HG02642 (cell line): ENCODE measurements at regions not wholly inside any gene's neighbourhood (a gene's known extent, or its start where the extent isn't known, plus 50 kb on each side); places are given as distances from the start of the nearest gene placed in this dataset.

Source experiments
- ATAC-seq: cut with Tn5 transposase; IDR thresholded peaks from one replicate; pipeline ENCODE4 v1.9.1; 2021; ENCODE audit warnings: mild to moderate bottlenecking; ENCODE audit not compliant: unreplicated experiment, poor library complexity

DNA sequence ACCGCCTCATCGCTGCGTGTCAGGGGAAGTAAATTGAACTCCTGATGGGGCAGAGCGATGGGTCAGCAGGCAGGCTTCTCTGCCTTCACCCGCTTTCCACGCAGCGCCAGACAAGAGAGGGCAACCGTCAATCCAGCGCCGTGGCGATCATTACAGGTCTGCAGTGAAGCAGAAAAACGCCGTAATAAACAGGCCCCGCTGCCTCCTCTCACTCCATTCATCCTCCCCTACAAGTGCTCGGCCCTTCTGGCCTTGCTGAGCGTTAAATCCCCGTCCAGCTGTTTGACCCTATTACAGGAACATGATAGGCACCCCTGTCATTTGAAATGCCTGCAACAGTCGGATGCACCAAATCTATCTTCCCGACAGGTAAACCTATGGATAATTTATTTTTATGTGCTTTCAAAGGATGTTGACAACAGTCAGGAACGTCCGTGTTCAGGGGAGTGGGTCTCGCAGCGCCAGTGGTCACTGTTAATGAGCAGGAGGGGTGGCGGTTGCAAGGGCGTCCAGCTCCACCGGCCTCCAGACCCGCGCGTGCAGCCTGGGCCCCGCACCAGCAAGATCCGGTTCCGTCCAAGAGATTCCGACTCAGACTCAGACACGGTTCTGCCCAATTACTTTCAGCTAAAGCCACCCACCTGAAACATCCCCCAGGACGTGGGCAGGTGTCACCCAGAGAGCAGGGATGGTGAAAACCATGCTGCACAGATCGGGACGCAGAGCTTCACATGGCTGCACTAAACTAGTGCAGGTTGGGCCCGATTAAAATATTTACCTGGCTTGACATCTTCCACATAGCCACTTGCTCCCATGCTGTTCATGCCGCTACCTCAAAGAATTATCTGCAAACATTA is 508.0 kb upstream of the MGMT start:
- ATAC-seq, result no peak

DNA sequence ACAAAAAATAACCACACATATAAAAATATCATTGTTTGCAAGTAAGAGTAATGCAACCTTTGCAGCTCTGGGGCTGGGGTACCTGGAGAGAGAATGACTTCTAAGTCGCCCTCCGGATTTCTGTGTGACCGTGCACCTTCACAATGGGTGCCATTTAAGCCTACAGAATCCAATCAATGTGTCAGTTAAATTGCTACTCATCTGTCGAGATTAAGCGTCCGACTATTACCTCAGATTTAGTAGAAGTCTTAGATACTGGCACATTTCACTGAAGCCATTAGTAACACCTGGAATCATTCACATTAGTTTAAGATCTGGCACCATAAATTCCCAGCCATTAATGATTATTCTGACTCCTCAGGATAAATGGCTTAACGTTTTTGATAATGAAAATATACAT is 507.3 kb upstream of the MGMT start:
- ATAC-seq, result no peak

DNA sequence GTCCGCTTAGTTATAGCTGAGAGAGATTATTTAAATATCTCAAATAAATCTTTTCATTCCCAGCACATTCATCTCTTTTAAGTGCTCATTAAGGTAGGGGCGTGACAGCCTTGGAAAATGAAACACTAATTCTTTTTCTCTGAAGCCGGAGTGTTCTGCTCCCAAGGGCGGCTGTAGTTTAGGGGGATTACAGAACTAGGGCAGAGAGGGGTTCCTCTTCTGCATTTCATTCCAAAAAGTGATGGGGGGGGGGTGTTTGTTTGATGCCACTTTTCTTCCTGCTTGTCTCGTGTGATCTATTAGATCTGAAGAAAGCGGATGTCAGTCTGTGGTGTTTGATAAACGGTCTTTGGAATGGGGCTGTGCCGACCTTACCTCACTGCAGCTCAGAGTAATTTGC is 506.5 kb upstream of the MGMT start:
- ATAC-seq, result no peak

DNA sequence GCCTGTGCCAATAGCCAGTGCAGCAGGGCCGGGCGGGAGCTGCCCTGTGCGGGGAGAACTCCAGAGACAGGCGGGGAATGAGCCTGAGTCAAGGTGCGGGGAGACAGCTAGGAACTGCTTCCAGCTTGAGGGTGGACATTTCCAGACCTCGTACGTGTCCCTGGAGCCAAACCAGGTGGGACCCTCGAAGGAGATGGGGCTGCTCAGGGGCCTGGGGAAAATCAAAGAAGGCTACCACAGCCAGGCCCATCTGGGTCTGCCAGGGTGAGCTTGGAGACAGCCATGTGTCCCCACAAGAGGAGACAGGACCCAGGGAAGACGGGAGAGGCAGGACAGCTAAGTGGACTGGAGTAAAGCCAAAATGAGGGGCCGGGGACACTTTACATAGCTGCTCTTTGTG is 504.9 kb upstream of the MGMT start:
- no peak for ATAC-seq

DNA sequence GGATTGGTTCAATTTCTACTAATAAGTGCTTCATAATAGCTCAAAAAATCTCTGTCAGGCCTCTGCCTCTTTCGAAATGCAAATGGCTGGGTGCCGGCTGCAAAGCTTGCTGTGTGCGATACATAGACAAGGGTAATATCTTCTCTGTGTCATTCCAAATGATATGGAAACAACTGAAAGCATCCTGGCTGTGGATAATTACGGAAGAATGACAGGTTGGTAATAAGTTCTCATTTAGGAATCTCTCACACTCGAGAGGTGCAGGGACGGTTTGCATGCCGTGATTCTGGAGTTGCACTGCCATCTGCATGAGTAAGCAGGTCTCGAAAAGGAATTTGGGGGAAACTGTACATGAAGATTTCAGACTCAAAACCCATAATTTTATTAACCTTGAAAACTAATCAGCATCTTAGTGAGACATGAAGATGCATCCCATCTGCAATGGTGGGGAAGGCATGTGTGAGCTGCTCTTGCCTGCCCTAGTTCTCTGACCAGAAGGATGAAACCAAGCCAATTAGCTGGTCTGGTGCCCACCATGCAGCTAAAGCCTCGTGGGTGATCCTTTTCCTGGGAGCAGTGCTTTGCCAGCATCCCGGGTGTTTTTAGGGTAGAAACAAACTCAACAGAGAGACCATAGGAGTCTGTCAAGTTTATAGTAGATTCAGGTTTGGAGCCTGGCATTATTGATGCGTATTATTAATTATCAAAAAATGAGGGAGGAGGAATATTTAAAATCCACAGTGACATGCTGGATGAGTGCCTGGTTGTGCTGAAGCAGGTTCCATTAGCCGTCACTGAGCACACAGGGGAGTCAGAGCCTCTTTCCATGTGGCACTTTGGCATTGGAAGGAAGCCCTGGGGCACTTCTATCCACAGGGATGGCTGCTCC is 503.6 kb upstream of the MGMT start:
- ATAC-seq, result no peak

DNA sequence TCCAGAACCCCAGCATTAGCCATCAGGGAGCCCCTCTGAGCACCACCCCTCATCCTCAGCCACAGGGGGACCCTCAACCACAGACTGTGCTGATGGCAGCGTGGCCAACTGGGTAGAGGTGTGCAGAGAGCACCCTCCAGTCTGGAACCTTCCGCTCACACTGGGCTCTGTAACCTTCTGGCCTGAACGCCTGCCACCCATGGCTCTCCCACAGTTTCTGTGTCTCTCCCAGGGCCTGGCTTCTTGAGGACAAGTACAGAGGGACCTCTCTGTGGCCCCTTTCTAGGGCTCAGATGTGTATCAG is 503.0 kb upstream of the MGMT start:
- no peak for ATAC-seq

DNA sequence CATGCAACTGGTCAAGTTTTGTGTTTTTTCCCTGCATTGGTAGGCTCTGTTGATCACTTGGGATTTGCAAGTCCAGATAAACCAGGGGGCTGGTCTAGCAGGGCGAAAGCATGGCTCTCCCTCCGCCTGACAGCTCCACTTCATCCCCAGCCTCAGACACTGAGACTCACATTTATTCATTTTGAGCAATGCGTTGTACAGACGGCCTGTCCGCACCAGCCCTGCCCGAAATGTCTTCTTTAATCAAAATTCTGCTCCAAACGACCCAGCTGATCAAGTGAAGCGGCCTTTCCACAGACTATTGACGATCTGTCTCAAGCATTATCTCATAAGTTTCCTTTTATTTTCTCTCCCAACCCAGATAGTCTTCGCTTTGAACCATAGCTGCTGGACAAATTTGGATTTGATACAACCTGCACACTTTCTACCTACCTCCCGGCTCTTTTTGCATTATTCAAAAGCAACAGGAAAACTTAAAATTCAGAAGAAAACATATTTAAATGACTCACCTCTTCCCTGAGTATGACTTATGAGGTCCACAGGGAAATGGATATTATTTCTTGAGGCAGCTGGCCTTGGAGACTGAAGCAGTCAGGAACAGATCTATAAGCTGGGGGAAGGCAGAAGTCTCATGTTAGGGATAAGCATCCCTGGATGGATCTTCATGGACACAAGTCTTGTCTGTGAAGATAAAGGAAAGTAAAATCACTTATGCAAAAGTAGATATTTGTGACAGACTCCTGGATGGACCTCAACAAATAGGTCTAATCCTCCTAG is 498.9 kb upstream of the MGMT start:
- ATAC-seq, result no peak

DNA sequence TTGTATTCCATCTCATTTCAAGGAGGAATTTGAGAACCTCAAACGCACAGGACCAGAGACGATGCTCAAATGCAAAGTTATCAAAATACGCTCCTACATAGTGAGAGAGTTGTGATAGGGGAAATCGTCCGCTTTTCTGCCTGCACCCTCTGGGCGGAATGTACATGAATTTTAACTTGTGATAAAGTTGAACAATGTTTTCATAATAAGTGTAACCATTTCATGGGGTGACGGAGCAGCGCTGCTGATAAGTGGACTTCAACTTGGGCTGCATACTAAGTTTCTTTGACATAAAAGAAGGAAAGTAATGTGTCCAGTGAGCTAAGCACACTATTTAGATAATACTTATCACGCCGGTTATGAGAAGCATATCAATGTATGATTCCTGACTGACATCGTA is 497.5 kb upstream of the MGMT start:
- ATAC-seq, result no peak

DNA sequence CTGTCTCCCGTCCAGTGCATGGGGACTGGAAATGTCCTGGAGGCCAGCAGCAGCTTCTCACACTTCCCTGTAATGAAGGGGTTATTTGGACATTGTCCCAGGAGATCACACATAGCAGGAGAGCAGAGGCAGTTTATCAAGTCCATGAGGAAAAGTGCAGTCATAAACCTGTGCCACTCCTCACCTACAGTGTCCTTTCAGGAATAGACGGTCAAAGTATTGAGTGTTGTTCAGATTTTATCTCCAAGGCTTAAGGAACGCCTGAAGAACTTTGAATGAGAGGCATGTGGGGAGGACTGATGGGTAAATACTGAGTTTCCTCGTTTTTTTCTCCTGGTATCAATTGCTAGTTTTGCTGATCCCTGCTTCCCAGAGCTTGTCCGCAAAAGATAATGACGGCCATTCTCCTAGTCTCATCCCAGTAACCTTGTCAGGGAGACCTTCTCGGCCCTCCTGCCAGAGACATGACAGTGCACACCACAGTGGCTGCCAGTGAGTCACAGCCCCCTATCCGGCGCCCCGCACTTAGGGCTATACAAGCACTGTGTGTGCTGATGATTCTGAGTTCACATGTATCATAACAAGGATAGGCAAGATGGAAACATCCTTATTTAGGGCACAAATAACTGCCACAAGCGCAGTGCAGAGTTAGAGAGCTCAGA is 495.5 kb upstream of the MGMT start:
- no peak for ATAC-seq

DNA sequence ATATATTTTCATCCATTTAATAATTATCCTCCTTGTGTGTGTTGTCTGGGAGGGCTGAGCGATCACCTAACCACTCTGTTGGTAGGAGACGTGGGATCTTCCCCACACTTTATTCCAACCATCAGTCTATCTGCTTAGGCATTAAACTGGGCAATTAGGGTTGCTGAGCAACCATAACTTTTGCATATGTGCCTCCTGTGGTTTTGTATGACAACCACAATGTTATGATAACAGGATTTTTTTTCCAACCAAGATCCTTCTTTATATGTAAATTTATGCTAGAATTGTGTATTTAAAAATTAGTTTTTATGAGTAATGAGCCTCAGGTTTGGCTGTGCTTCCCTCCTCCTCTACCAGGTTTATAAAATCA is 495.0 kb upstream of the MGMT start:
- ATAC-seq, result no peak

DNA sequence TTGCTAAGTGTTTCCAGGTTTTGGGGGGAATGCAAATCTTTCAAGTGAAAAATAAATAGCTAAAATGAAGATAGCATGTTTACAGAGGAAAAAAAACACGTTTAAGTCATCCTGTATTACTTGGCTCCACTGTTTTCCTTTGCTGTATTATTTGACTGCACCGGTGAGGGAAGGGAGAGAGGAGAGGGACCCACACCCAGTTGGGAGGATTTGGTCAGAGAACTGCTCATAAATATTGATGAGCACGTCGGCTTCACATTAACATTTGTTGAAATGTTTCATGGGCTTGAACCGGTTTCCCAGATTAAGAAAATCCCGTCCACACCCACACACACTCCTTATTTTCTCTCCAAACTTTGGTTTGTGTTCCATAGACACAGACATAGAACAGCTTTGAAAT is 493.8 kb upstream of the MGMT start:
- ATAC-seq, result no peak

DNA sequence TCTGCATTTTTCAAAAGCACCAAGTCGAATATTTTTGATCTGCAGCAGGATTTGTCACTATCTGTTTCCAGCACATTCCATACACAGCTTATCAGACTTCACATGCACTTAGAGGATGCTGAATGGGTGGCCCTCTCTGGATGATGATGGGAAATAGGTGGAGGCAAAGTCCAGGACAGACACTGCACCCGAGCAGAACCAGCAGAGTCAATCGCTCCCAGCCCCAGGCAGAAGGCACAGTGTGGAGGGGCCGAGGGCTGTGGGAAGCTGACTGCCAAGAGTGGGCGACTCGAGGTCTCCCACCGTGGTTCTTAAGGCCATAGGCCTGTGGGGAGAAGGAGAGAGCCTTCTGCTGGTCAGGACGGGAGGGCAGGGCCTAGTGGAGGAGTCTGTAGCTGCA is 490.2 kb upstream of the MGMT start:
- no peak for ATAC-seq

DNA sequence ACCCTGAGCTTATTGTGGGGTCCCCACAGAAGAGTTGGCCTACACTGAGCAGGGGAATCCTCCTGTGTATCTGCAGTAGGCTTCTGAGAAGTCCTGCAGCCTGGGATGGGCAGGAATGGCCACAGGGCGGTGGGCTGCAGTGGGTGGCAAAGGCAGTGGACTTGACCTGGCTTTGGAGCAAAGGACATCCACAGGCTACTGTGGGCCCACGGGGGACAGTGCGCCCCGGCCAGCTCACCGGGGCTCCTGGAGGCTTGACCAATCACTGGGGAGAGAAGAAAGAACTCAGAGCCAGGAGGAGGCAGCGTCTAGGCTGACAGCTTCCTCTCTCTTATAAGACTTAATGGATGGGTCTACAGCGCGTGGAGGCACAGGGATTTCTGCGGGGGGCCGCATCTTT is 488.8 kb upstream of the MGMT start:
- ATAC-seq, result no peak

DNA sequence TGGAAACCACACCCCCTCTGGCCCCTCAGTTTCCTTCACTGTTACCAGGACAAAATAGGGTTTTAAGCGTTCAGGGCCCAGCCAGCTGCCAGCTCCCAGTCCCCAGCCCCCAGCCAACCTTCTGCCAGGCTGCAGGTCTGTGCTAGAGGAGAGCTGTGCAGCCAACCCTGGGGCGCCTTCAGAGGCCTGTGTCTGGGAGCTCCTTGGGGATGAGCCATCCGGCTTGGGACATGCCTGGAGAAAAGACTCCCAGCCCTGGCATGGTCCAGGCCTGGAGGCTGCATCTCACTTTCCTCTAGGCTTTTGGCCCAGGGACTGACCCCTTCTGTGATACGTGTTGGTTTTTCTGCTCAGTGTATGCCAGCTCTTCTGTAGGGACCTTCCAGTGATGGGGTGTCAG is 487.6 kb upstream of the MGMT start:
- ATAC-seq, result no peak

DNA sequence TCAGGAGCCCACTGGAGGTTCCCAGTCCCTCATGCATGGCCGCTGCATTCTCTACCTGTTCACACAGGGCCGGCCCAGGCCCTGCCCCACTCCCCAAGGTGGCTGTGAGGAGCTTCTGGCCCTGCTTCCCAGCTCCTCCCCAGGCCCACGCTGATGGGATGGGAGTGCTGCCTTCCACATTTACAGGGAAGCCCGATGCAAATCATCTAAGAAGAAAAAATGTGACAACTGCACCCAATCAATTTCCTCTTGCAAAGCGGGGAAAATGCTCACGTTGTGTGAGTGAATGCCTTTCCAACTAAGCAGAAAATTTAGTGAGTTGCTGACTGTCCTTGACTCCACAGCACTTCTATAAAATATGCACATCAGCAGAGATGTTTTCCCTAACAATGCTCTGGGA is 485.8 kb upstream of the MGMT start:
- ATAC-seq, result no peak

DNA sequence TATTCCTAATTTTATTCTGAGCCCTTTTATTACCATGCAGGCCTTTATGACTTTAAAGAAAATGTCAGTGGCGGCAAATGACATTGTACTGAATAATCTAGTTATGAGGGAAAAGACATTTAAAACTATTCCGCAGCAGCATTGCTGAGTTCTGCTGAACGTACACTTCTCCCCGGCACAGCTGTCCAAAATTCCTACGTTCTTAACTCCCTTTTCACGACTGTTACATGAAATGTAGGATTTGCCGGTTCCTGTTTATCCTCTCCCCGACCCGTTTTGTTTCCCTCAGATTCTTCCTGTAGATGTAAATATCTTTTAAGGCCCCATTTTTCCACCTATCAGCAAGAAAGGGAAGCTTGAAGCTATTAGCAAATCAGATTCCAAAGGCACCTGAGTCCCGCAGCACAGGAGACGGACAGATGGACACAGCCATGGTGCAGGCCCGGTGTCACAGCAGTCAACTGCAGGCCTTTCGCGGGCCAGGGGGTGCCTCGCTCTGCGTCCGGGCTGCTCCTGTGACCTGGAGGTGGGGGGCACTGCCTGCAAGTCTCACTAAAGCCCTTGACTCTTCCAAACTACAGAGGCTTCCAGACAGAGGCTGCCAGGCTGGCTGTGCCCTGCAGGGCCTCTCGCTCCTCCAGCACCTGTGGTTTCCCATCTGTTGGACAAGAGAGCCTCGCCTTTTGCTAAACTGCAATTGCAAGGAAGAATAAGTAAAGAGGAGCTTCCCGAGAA is 485.0 kb upstream of the MGMT start:
- ATAC-seq, result no peak

DNA sequence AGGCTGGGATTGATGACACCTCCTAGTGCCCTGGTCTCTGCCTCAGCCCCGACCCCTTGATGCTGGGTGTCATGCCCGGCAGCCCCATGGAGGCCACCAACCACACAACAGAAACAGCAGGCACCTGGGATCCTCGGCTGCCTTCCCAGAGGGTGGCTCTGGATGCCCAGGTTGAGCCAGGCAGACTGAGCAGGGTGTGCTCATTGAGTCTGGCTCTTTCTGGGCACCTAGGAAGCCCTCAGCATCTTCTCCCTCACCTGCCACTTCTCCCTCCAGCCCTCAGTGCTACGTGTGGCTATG is 484.5 kb upstream of the MGMT start:
- ATAC-seq, result no peak

DNA sequence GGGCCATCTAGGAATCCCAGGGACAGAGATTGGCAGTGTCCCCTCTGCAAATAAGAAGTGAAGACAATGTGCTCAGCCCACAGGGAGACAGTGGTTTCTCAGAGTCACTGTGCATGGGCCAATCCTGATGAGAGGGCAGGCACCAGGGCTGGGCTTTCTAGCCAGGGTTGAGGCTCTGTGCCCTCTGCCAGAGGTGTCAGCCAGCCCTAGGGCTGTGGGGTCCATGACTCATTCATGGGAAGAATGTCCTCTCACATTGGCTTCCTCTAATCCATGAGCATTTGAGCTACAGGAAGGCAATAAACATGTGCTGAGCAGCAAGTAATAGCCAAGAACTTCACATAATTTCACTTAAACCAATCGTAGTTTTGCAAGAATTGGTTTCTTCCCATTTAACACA is 482.0 kb upstream of the MGMT start:
- ATAC-seq, result no peak

DNA sequence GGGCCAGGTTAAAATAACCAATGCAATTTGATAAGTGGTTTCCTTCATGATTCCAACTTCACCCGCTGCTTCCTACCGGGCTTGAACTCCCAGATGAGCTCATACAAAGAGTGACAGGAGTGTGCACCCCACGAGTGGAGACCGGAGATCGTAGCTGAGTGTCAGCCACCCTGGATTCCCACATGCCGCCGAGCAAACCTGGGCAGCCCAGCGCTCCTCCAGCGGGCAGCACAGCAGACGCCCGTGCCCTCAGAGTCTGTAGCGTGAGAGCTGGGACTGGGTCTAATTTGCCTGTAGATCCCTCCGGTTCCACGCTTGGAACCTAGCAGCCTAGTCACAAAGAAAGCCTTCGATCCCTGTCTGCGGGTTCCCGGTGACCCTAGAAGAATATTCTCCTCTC is 476.1 kb upstream of the MGMT start:
- no peak for ATAC-seq

DNA sequence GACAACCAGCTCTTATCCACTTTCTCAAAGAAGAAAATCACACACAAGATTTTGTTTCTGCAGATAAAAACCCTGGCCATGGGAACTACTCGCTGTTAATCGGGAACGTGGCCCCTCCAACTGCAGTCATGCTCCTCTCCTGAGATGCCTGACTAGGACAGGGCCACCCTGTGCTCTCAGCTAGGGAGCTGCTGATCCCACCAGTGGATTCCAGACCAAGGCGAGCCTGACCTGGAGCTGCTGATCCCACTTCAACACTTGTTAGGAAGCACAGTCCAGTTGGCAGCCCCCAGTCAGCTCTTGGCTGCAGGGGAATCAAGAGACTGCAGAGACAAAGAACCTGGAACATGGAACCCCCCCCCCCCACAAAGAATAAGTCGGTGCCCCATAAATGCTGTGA is 474.3 kb upstream of the MGMT start:
- ATAC-seq, result no peak
